H9 (cell line): ENCODE measurements at regions not wholly inside any gene's neighbourhood (a gene's known extent, or its start where the extent isn't known, plus 50 kb on each side); places are given as distances from the start of the nearest gene placed in this dataset.
A peak's percentile ranks its signal among the peaks of the same experiment; 100 is the strongest.

Experiments used
- DNase-seq: peaks from one replicate; pipeline ENCODE4 v3.0.0-alpha.2; 2017
- H2AFZ ChIP-seq: one replicate; pipeline ENCODE4 v1.6.1; 2013; ENCODE audit warnings: mild to moderate bottlenecking, low read length, control low read depth, moderate library complexity
- H2AK5ac ChIP-seq: 2 replicates; pipeline ENCODE4 v1.6.1; 2013; ENCODE audit warnings: low read length, control low read depth, mixed read lengths; ENCODE audit not compliant: insufficient read length
- H2BK120ac ChIP-seq: one replicate; pipeline ENCODE4 v1.6.1; 2013; ENCODE audit warnings: low read depth, mild to moderate bottlenecking, low read length, control low read depth, inconsistent platforms; ENCODE audit not compliant: poor library complexity, severe bottlenecking
- H2BK12ac ChIP-seq: 2 replicates; pipeline ENCODE4 v1.6.1; 2013; ENCODE audit warnings: low read length, control low read depth, mixed read lengths, low read depth; ENCODE audit not compliant: insufficient read length
- H2BK15ac ChIP-seq: 2 replicates; pipeline ENCODE4 v1.6.1; 2013; ENCODE audit warnings: low read depth, low read length, control low read depth
- H2BK20ac ChIP-seq: one replicate; pipeline ENCODE4 v1.6.1; 2013; ENCODE audit warnings: low read depth, mild to moderate bottlenecking, low read length, control low read depth, inconsistent platforms; ENCODE audit not compliant: poor library complexity, severe bottlenecking
- H2BK5ac ChIP-seq: 2 replicates; pipeline ENCODE4 v1.6.1; 2013; ENCODE audit warnings: low read length, control low read depth, mixed read lengths; ENCODE audit not compliant: insufficient read length
- H3K14ac ChIP-seq: 2 replicates; pipeline ENCODE4 v1.6.1; 2013; ENCODE audit warnings: low read length, control low read depth; ENCODE audit not compliant: insufficient read depth
- H3K18ac ChIP-seq: 2 replicates; pipeline ENCODE4 v1.6.1; 2013; ENCODE audit warnings: low read depth, mild to moderate bottlenecking, mixed read lengths, low read length, control low read depth; ENCODE audit not compliant: insufficient read length
- H3K23ac ChIP-seq: 2 replicates; pipeline ENCODE4 v1.6.1; 2013; ENCODE audit warnings: low read length, control low read depth, mixed read lengths, low read depth; ENCODE audit not compliant: insufficient read length
- H3K23me2 ChIP-seq: 2 replicates; pipeline ENCODE4 v1.6.1; 2013; ENCODE audit warnings: low read depth, mild to moderate bottlenecking, mixed read lengths, low read length, control low read depth; ENCODE audit not compliant: insufficient read length, poor library complexity, severe bottlenecking
- H3K27ac ChIP-seq: 2 replicates; pipeline ENCODE4 v1.5.1; 2013; ENCODE audit warnings: low read length, control low read depth, mixed read lengths, low read depth; ENCODE audit not compliant: insufficient read length
- H3K27me3 ChIP-seq: 2 replicates; pipeline ENCODE4 v1.6.1; 2013; ENCODE audit warnings: low read length, control low read depth, inconsistent platforms; ENCODE audit not compliant: insufficient read depth
- H3K4ac ChIP-seq: 2 replicates; pipeline ENCODE4 v1.6.1; 2013; ENCODE audit warnings: low read depth, mild to moderate bottlenecking, control low read depth, inconsistent platforms, low read length, moderate library complexity
- H3K4me1 ChIP-seq: 2 replicates; pipeline ENCODE4 v1.6.1; 2013; ENCODE audit warnings: low read length, control low read depth, inconsistent platforms; ENCODE audit not compliant: insufficient read depth
- H3K4me2 ChIP-seq: 2 replicates; pipeline ENCODE4 v1.6.1; 2013; ENCODE audit warnings: low read length, control low read depth, mixed read lengths; ENCODE audit not compliant: insufficient read length, insufficient read depth
- H3K56ac ChIP-seq: 2 replicates; pipeline ENCODE4 v1.6.1; 2013; ENCODE audit warnings: low read depth, mild to moderate bottlenecking, mixed read lengths, low read length, control low read depth; ENCODE audit not compliant: insufficient read length
- H3K79me1 ChIP-seq: 2 replicates; pipeline ENCODE4 v1.6.1; 2013; ENCODE audit warnings: low read depth, mild to moderate bottlenecking, moderate library complexity, low read length, control low read depth, inconsistent platforms; ENCODE audit not compliant: insufficient read depth, poor library complexity, severe bottlenecking
- H3K79me2 ChIP-seq: 2 replicates; pipeline ENCODE4 v1.6.1; 2013; ENCODE audit warnings: low read length, control low read depth, inconsistent platforms; ENCODE audit not compliant: insufficient read depth
- H3K9ac ChIP-seq: 2 replicates; pipeline ENCODE4 v1.6.1; 2013; ENCODE audit warnings: low read length, control low read depth, mixed read lengths; ENCODE audit not compliant: insufficient read length; ENCODE audit errors: extremely low read depth
- H3K9me3 ChIP-seq: one replicate; pipeline ENCODE4 v1.6.1; 2013; ENCODE audit warnings: low read depth, low read length, inconsistent platforms; ENCODE audit not compliant: control insufficient read depth
- H3T11ph ChIP-seq: one replicate; pipeline ENCODE4 v1.6.1; 2013; ENCODE audit warnings: mild to moderate bottlenecking, low read length, control low read depth, inconsistent platforms
- H4K20me1 ChIP-seq: one replicate; pipeline ENCODE4 v1.6.1; 2013; ENCODE audit not compliant: control insufficient read depth, insufficient read length, insufficient read depth
- H4K5ac ChIP-seq: 2 replicates; pipeline ENCODE4 v1.6.1; 2013; ENCODE audit warnings: low read depth, mild to moderate bottlenecking, mixed read lengths, low read length, control low read depth; ENCODE audit not compliant: insufficient read length
- H4K8ac ChIP-seq: replicated peaks from 2 replicates; pipeline ENCODE4 v1.6.1; 2013; ENCODE audit warnings: low read length, control low read depth, mixed read lengths, low read depth; ENCODE audit not compliant: insufficient read length
- H4K91ac ChIP-seq: 2 replicates; pipeline ENCODE4 v1.6.1; 2013; ENCODE audit warnings: low read depth, mild to moderate bottlenecking, moderate library complexity, mixed read lengths, low read length, control low read depth; ENCODE audit not compliant: insufficient read length
- H3K27ac Mint-ChIP-seq, 3 experiments: 2 replicates in 2 of 3; 3 replicates in 1 of 3; pipeline ENCODE4 v1.8.0; 2020 to 2021; ENCODE audit warnings: mixed read lengths in 3 of 3, mild to moderate bottlenecking in 1 of 3, moderate library complexity in 1 of 3
- H3K27me3 Mint-ChIP-seq: 2 replicates; pipeline ENCODE4 v1.8.0; 2021; ENCODE audit warnings: low read depth, mild to moderate bottlenecking, moderate library complexity, mixed read lengths
- H3K36me3 Mint-ChIP-seq, 3 experiments: 2 replicates in 2 of 3; 3 replicates in 1 of 3; pipeline ENCODE4 v1.8.0; 2020 to 2021; ENCODE audit warnings: low read depth in 3 of 3, mixed read lengths in 3 of 3; ENCODE audit not compliant: insufficient read depth in 1 of 3
- H3K4me1 Mint-ChIP-seq, 2 experiments: 2 replicates each; pipeline ENCODE4 v1.8.0; 2020; ENCODE audit warnings: mixed read lengths in 2 of 2
- H3K4me3 Mint-ChIP-seq, 2 experiments: 2 replicates in 1 of 2; 3 replicates in 1 of 2; pipeline ENCODE4 v1.8.0; 2020 to 2021; ENCODE audit warnings: mild to moderate bottlenecking in 2 of 2, mixed read lengths in 2 of 2, moderate library complexity in 1 of 2
- H3K9me3 Mint-ChIP-seq, 2 experiments: 2 replicates in 1 of 2; 3 replicates in 1 of 2; pipeline ENCODE4 v1.8.0; 2020; ENCODE audit warnings: mild to moderate bottlenecking in 2 of 2, mixed read lengths in 2 of 2, moderate library complexity in 1 of 2
- WGBS: extraction: QIAGEN DNeasy Blood & Tissue Kit; methylation state at CpG from one replicate; pipeline ENCODE4 v1.1.7; 2013; ENCODE audit warnings: missing lambda C conversion rate, low lambda C conversion rate, mixed read lengths; ENCODE audit not compliant: insufficient read length; ENCODE audit errors: extremely low coverage; 5-methylcytosine and 5-hydroxymethylcytosine counted together
- TF ChIP-seq, protein P1 (sequence below): fragments of 200-600 bp; sonication (generic); conservative IDR thresholded peaks from 3 replicates; pipeline ENCODE4 v1.8.0; 2021; ENCODE audit warnings: antibody characterized with exemption, mild to moderate bottlenecking

- H3K27me3 Mint-ChIP-seq: no peaks in the 10 kb centered on the region
- Histone ChIP-seq H4K91ac (no peak overlapping the region), H3K79me2 (no peaks in the 10 kb centered on the region), H3K9ac (no peak overlapping the region), H4K20me1 (no peaks in the 10 kb centered on the region), H3K9me3 (no peaks in the 10 kb centered on the region), H3K27me3 (no peaks in the 10 kb centered on the region), H2BK5ac (no peak overlapping the region), H3K4ac (no peak overlapping the region), H3K27ac (no peak overlapping the region), H3K4me1 (peaks cover under 1% of the 10 kb centered on the region; the same call in 1 of the 2 replicates), H3K79me1 (no peaks in the 10 kb centered on the region), H4K8ac (no peak overlapping the region), H2BK20ac (no peak overlapping the region), H2BK15ac (no peak overlapping the region), H3K18ac (no peak overlapping the region), H3K23me2 (no peaks in the 10 kb centered on the region), H3K23ac (no peak overlapping the region), H3K4me2 (no peak overlapping the region), H3K56ac (no peak overlapping the region), H2BK120ac (no peak overlapping the region), H2AFZ (no peak overlapping the region), H3K14ac (no peak overlapping the region), H2BK12ac (no peak overlapping the region), H2AK5ac (no peak overlapping the region), H3T11ph (no peak overlapping the region), H4K5ac (no peak overlapping the region)
- no peaks in the 10 kb centered on the region for H3K9me3 Mint-ChIP-seq
- no CpG with 5 or more reads among the region's 5 CpGs for WGBS
- peak overlapping the region in 1 of 3 experiments; percentile 31; a peak in 1 of 7 replicates for H3K27ac Mint-ChIP-seq
- no peak overlapping the region for H3K4me3 Mint-ChIP-seq
- TF ChIP-seq, protein P1, sequence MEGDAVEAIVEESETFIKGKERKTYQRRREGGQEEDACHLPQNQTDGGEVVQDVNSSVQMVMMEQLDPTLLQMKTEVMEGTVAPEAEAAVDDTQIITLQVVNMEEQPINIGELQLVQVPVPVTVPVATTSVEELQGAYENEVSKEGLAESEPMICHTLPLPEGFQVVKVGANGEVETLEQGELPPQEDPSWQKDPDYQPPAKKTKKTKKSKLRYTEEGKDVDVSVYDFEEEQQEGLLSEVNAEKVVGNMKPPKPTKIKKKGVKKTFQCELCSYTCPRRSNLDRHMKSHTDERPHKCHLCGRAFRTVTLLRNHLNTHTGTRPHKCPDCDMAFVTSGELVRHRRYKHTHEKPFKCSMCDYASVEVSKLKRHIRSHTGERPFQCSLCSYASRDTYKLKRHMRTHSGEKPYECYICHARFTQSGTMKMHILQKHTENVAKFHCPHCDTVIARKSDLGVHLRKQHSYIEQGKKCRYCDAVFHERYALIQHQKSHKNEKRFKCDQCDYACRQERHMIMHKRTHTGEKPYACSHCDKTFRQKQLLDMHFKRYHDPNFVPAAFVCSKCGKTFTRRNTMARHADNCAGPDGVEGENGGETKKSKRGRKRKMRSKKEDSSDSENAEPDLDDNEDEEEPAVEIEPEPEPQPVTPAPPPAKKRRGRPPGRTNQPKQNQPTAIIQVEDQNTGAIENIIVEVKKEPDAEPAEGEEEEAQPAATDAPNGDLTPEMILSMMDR: no peak
- peaks cover 14 to 16% of the 10 kb centered on the region in 2 experiments for H3K4me1 Mint-ChIP-seq
- no peaks in the 10 kb centered on the region for H3K36me3 Mint-ChIP-seq
- no peak for DNase-seq
Observed at GRCh38 chr1:57719274-57719673, 295.4 kb upstream of the DAB1 start.
